ENCODE measurements at regions not wholly inside any gene's neighbourhood (a gene's known extent, or its start where the extent isn't known, plus 50 kb on each side); places are given as distances from the start of the nearest gene placed in this dataset.
A peak's percentile ranks its signal among the peaks of the same experiment; 100 is the strongest.

GRCh38 chr2:149745396-149746230 lies 158.0 kb upstream of the MMADHC start:
- H2AFZ ChIP-seq (ENCODE audit: low read depth, low read length): peak overlapping the region; percentile 3
- no peaks in the 10 kb centered on the region for H4K20me1 ChIP-seq (replicated peaks; ENCODE audit: control insufficient read depth, extremely low read depth, insufficient read depth, low read length)
- H3K4me1 ChIP-seq (ENCODE audit: control insufficient read depth, extremely low read depth, insufficient read depth, low read length): peaks cover 22% of the 10 kb centered on the region
- no peaks in the 10 kb centered on the region for H3K9me1 ChIP-seq (replicated peaks; ENCODE audit: control insufficient read depth, extremely low read depth, insufficient read depth, low read length)
- dilution Hi-C loops (cut with MboI; ENCODE audit: extremely low pct_ligation_motif_present, low sequenced_read_pairs): no loop called here
- ChIA-PET POLR2A (no interaction called here), CTCF (interaction anchor here (1.5 to 2.2 kb wide), 4 partner anchors 11 to 23 kb away, joined by 4 to 6 read pairs (median 4); no protein-coding TSS in a partner anchor)
- FAIRE-seq (no peak), DNase-seq (ENCODE audit: low read depth, low spot score) (no peak)
- TF ChIP-seq POLR2AphosphoS5 (IDR thresholded peaks at IDR 0.05; ENCODE audit: insufficient read depth, low read depth, low read length): no peak
- TF ChIP-seq, protein P1, sequence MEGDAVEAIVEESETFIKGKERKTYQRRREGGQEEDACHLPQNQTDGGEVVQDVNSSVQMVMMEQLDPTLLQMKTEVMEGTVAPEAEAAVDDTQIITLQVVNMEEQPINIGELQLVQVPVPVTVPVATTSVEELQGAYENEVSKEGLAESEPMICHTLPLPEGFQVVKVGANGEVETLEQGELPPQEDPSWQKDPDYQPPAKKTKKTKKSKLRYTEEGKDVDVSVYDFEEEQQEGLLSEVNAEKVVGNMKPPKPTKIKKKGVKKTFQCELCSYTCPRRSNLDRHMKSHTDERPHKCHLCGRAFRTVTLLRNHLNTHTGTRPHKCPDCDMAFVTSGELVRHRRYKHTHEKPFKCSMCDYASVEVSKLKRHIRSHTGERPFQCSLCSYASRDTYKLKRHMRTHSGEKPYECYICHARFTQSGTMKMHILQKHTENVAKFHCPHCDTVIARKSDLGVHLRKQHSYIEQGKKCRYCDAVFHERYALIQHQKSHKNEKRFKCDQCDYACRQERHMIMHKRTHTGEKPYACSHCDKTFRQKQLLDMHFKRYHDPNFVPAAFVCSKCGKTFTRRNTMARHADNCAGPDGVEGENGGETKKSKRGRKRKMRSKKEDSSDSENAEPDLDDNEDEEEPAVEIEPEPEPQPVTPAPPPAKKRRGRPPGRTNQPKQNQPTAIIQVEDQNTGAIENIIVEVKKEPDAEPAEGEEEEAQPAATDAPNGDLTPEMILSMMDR (IDR thresholded peaks at IDR 0.05; ENCODE audit: extremely low read depth in 1 of 2, insufficient read depth in 1 of 2, low read depth in 1 of 2, low read length in 2 of 2): no peak
- no peak for TF ChIP-seq GATA2 (IDR thresholded peaks at IDR 0.05; ENCODE audit: insufficient read depth, insufficient read length, low read depth, low read length)
- TF ChIP-seq MYC (IDR thresholded peaks at IDR 0.05; ENCODE audit: low read depth, low read length): no peak
- no peaks in the 10 kb centered on the region for H3K9me3 ChIP-seq (replicated peaks; ENCODE audit: control insufficient read depth, insufficient read depth, low read length)
- H3K27ac ChIP-seq (ENCODE audit: insufficient read depth, low read depth, low read length): no peak overlapping the region
- no peaks in the 10 kb centered on the region for H3K36me3 ChIP-seq (ENCODE audit: control insufficient read depth in 2 of 2, extremely low read depth in 1 of 2, insufficient read depth in 2 of 2, low read length in 2 of 2)
- H3K27me3 ChIP-seq (ENCODE audit: control insufficient read depth in 2 of 2, insufficient read depth in 2 of 2, low read length in 2 of 2): no peaks in the 10 kb centered on the region
- no peak overlapping the region for H3K9ac ChIP-seq (replicated peaks; ENCODE audit: extremely low read depth, insufficient read depth, low read length)
- BruUV-seq (replicated peaks): no TSS peak
- no peak overlapping the region for H3K4me2 ChIP-seq (ENCODE audit: insufficient read depth, low read length)
- no peak overlapping the region for H3K4me3 ChIP-seq (replicated peaks in 1 of 3; ENCODE audit: insufficient read depth in 1 of 3, low read depth in 1 of 3, low read length in 3 of 3)
- no peaks in the 10 kb centered on the region for H3K79me2 ChIP-seq (ENCODE audit: control insufficient read depth, insufficient read depth, low read length)
- intact Hi-C loops (cut with micrococcal nuclease): no loop called here

DNA sequence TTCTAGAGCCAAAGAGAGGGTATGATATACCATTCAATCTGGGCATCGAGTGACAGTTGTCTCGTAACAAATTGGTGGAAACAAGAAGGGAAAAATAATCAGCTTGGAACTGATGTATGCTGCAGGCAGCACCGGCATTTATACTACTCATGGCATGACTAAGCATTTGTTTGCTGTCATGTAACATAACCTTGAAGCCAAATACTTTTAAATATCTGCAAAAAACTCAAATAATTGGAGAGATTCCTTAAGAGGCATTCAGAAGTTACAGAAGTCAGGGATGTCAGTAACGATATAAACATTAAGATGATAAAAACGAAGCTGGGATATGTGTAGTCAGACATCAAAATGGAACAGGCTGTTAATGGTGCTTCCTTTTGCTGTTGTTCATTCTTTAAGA lies 157.3 kb upstream of the MMADHC start:
- intact Hi-C loops (cut with micrococcal nuclease) (no loop called here), dilution Hi-C loops (cut with MboI; ENCODE audit: extremely low pct_ligation_motif_present, low sequenced_read_pairs) (no loop called here)
- H2AFZ ChIP-seq (ENCODE audit: low read depth, low read length): peak overlapping the region; percentile 58
- peaks cover 23% of the 10 kb centered on the region for H3K4me1 ChIP-seq (ENCODE audit: control insufficient read depth, extremely low read depth, insufficient read depth, low read length)
- no peak for FAIRE-seq
- no TSS peak for BruUV-seq (replicated peaks)
- H3K27me3 ChIP-seq (ENCODE audit: control insufficient read depth in 2 of 2, insufficient read depth in 2 of 2, low read length in 2 of 2): no peaks in the 10 kb centered on the region
- ChIA-PET CTCF (interaction anchor here (1.5 to 2.2 kb wide), 4 partner anchors 11 to 23 kb away, joined by 4 to 6 read pairs (median 4); no protein-coding TSS in a partner anchor), POLR2A (no interaction called here)
- H3K9ac ChIP-seq (replicated peaks; ENCODE audit: extremely low read depth, insufficient read depth, low read length): no peak overlapping the region
- no peak overlapping the region for H3K27ac ChIP-seq (ENCODE audit: insufficient read depth, low read depth, low read length)
- no peaks in the 10 kb centered on the region for H3K9me1 ChIP-seq (replicated peaks; ENCODE audit: control insufficient read depth, extremely low read depth, insufficient read depth, low read length)
- H4K20me1 ChIP-seq (replicated peaks; ENCODE audit: control insufficient read depth, extremely low read depth, insufficient read depth, low read length): no peaks in the 10 kb centered on the region
- H3K79me2 ChIP-seq (ENCODE audit: control insufficient read depth, insufficient read depth, low read length): no peaks in the 10 kb centered on the region
- no peak overlapping the region for H3K4me2 ChIP-seq (ENCODE audit: insufficient read depth, low read length)
- no peaks in the 10 kb centered on the region for H3K9me3 ChIP-seq (replicated peaks; ENCODE audit: control insufficient read depth, insufficient read depth, low read length)
- DNase-seq (ENCODE audit: low read depth, low spot score): no peak
- TF ChIP-seq EZH2 (IDR thresholded peaks at IDR 0.05; ENCODE audit: borderline replicate concordance, low read depth, low read length, severe bottlenecking) (no peak), POLR2A (IDR thresholded peaks at IDR 0.05; ENCODE audit: low read depth, low read length) (no peak), MYC (IDR thresholded peaks at IDR 0.05; ENCODE audit: low read depth, low read length) (no peak), JUN (IDR thresholded peaks at IDR 0.05; ENCODE audit: borderline replicate concordance, insufficient read depth, insufficient read length, low read depth) (no peak), POLR2AphosphoS5 (IDR thresholded peaks at IDR 0.05; ENCODE audit: insufficient read depth, low read depth, low read length) (no peak), FOS (IDR thresholded peaks at IDR 0.05; ENCODE audit: borderline replicate concordance, insufficient read depth, low read length) (no peak), GATA2 (IDR thresholded peaks at IDR 0.05; ENCODE audit: insufficient read depth, insufficient read length, low read depth, low read length) (no peak)
- TF ChIP-seq, protein P2, sequence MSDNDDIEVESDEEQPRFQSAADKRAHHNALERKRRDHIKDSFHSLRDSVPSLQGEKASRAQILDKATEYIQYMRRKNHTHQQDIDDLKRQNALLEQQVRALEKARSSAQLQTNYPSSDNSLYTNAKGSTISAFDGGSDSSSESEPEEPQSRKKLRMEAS (IDR thresholded peaks at IDR 0.05; ENCODE audit: insufficient read depth, insufficient read length): no peak
- TF ChIP-seq, protein P1 (IDR thresholded peaks at IDR 0.05; ENCODE audit: extremely low read depth in 1 of 2, insufficient read depth in 1 of 2, low read depth in 1 of 2, low read length in 2 of 2): no peak
- no peaks in the 10 kb centered on the region for H3K36me3 ChIP-seq (ENCODE audit: control insufficient read depth in 2 of 2, extremely low read depth in 1 of 2, insufficient read depth in 2 of 2, low read length in 2 of 2)
- no peak overlapping the region for H3K4me3 ChIP-seq (replicated peaks in 1 of 3; ENCODE audit: insufficient read depth in 1 of 3, low read depth in 1 of 3, low read length in 3 of 3)
